ENCODE measurements at regions not wholly inside any gene's neighbourhood (a gene's known extent, or its start where the extent isn't known, plus 50 kb on each side); places are given as distances from the start of the nearest gene placed in this dataset.

GRCh38 chr9:1757186-1757585 lies 258.0 kb upstream of the SMARCA2 start:
- no peak for DNase-seq (ENCODE audit: low spot score)
- in situ Hi-C loops (cut with HindIII; ENCODE audit: low sequenced_read_pairs), result no loop called here

- in situ Hi-C loops (cut with HindIII; ENCODE audit: low sequenced_read_pairs), result no loop called here
- DNase-seq (ENCODE audit: low spot score), result no peak
These were observed 256.1 kb upstream of the SMARCA2 start for GRCh38 chr9:1759009-1759408.

GRCh38 chr9:1759771-1760300 lies 255.3 kb upstream of the SMARCA2 start:
- in situ Hi-C loops (cut with HindIII; ENCODE audit: low sequenced_read_pairs), result no loop called here
- DNase-seq (ENCODE audit: low spot score), result no peak

- no peak for DNase-seq (ENCODE audit: low spot score)
- in situ Hi-C loops (cut with HindIII; ENCODE audit: low sequenced_read_pairs), result no loop called here
These were observed 253.3 kb upstream of the SMARCA2 start for GRCh38 chr9:1761807-1762206.

GRCh38 chr9:1766042-1766441 lies 249.1 kb upstream of the SMARCA2 start:
- in situ Hi-C loops (cut with HindIII; ENCODE audit: low sequenced_read_pairs), result no loop called here

DNA sequence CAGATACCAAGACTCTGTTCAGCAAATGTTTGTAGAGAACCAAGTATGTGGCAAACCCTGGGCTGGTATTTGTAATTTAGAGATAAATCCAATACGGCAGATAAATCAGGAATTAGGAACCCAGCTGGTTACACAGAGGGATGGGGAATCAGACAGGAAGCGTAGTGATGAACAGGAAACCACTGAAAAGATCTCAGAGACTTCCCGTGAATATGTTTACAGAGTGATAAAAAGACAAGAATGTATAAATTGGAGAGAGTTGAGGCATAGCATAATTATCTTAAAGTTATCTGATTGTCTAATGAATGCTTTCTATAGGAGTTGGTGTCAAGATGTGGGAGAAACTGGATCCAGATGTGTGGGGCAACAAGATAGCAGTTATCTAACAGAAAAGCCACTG lies 246.6 kb upstream of the SMARCA2 start:
- in situ Hi-C loops (cut with HindIII; ENCODE audit: low sequenced_read_pairs), result no loop called here
- DNase-seq (ENCODE audit: low spot score), result no peak

More at GRCh38 chr9:1766042-1766441, 249.1 kb upstream of the SMARCA2 start:
- no peak for DNase-seq (ENCODE audit: low spot score)

DNA sequence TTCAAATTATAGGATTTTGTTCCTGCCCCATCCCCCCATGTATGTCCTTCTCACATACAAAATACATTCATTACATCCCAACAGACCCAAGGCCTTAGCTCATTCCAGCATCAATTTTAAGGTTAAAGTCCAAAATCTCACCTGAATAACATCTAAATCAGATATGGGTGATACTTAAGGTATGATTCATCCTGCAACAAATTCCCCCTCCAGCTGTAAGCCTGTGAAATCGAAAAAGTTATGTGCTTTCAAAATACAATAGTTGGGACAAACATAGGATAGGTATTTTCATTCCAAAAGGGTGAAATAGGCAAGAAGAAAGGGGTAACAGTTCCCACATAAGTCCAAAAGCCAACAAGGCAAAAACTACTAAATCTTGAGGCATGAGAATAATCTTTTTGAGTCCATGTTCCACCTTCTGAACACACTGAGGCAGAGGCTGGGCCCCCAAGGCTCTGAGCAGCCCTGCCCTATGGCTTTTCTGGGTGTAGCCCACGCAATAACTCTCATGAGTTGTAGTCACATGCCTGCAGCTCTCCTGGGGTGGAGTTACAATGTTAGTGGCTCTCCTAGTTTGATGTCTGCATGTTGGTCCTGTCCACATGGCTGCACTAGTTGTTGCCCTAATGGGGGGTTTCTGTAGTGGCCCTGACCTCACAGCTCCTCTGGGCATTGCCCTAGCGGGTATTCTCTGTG lies 243.9 kb upstream of the SMARCA2 start:
- DNase-seq (ENCODE audit: low spot score), result no peak
- in situ Hi-C loops (cut with HindIII; ENCODE audit: low sequenced_read_pairs), result no loop called here

DNA sequence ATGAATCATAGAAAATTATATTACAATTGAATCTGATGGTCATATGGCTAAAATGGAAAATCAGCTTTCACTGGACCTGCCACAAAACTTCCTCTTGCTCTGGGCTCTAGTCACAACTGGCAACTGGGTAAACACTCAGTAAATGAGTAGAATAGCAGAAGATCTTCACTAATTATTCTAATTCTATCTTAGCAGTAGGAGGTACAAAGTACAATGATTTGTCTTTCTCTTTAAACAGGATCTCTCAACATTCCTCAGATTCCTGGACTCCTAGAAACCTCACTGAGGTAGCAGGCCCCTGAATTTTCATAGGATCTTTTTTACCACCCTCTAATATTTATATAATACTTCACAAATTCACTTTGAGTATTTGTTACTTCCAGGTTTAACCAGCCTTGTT lies 239.9 kb upstream of the SMARCA2 start:
- no peak for DNase-seq (ENCODE audit: low spot score)
- in situ Hi-C loops (cut with HindIII; ENCODE audit: low sequenced_read_pairs), result no loop called here

DNA sequence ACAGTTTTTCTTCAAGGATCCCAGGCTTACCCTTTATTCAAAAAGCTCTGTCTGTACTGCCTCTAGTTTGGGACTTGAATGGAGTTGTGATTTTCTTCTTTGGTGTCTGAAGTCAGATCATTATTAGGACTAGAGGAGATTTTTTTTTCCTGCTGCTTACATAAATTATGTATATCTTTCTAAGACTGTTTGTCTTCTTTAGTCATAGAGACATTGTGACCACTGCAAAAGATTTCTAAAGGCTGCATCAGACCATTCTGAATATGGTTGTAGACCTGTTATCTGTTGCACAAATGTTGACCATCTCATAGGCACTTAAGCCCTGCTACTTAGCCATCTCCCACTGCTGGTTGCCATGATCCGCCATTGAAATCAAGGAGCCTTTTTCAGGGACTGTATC lies 238.5 kb upstream of the SMARCA2 start:
- no peak for DNase-seq (ENCODE audit: low spot score)
- in situ Hi-C loops (cut with HindIII; ENCODE audit: low sequenced_read_pairs), result no loop called here

- in situ Hi-C loops (cut with HindIII; ENCODE audit: low sequenced_read_pairs), result no loop called here
- no peak for DNase-seq (ENCODE audit: low spot score)
These were observed 224.0 kb upstream of the SMARCA2 start for GRCh38 chr9:1791191-1791590.

DNA sequence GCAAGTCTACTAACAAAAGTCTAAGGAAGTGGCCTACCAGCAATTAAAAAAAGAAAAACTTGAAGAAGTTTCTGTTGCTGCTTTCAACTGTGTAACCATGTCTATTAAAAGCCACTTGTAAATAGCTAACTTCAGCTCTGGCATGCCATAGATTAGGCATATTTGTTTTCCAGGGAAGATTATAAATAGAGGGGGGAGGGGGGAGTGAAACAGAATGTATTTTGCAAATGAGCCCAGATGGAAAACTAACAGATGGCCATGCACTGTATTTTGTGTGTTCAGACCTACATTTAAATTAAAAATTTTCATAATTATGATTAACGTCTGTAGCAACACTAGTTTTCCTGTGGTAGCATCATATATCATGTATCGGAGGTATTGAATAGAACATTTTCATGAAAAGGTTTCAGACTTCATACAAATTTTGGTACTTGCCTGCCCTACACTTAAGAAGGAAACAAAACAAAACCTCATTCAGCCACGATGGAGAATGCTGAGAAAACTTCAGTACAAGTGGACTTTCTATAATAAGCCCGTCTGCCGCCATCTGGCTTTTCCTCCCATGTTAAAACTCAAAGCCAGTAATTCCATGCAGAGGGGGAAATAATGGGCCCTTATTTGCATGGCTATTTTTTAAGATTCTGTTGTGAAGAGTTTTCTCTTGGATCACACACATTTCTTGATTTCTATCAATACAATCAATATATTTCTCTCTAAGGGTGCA lies 220.4 kb upstream of the SMARCA2 start:
- in situ Hi-C loops (cut with HindIII; ENCODE audit: low sequenced_read_pairs), result no loop called here
- DNase-seq (ENCODE audit: low spot score), result no peak

DNA sequence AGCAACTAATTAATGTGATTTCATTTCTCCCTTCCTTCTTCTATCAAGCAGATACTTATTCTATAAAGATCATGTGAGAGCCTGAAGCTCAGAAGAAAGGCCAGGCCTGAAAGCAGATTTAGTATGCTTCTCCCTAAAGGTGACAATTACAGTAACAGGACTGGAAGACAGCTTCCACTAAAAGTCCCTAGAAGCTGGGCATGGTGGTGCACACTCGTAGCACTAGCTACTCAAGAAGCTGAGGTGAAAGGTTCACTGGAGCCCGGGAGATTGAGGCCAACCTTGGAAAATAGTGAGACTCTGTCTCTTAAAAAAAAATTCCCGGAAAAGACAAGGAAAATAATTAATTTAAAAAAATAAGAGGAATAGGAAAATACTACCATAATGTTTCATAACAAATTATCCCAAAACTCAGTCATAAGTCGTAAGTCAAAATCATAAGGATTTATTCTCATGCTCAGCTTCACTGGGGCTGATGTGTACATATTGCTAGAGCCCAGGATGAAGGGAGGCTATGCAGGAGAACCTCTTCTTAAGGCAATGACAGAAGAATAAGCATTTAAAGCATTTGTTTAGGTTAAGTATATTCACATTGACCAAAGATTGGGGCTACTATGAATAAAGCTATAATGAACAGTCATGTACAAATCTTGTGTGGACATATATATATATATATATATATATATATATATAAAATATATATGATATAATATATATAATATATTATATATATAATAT lies 210.8 kb upstream of the SMARCA2 start:
- no peak for DNase-seq (ENCODE audit: low spot score)
- in situ Hi-C loops (cut with HindIII; ENCODE audit: low sequenced_read_pairs), result no loop called here

DNA sequence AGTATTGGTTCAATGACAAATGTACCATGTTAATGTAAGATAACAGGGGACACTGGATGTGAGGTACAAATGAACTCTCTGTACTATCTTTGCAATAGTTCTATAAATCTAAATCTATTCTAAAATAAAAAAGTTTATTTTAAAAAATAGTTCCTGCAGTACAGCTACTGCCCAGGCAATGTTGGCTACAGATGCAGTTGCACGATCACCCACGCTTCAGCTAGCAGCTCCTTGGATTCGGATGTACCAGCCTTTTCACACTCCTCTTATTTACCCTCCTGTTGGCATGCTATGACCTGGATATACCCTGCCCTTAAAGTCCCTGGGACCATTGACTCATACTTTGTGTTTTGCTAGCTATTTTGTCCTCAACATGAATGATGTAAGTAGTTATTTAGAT lies 185.4 kb upstream of the SMARCA2 start:
- in situ Hi-C loops (cut with HindIII; ENCODE audit: low sequenced_read_pairs), result no loop called here
- DNase-seq (ENCODE audit: low spot score), result no peak

DNA sequence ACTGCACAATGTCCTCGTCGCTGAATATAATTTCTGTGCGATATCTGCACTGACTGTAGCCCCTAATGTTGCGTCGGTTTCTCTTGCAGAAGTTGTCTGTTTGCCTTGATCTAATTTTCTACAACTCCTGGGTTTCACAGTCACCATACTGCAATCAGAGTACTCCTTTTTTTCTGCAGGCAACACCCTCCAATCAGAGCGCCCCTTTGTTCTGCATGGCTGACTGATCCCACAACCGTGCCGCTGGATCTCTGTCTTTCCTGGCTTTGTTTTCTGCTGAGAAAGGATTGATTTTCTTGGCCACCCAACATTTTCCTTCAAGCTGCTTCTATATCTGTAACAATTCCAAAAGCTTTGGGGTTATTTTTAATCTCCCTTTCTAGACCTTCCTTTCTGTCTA lies 182.2 kb upstream of the SMARCA2 start:
- in situ Hi-C loops (cut with HindIII; ENCODE audit: low sequenced_read_pairs), result no loop called here
- no peak for DNase-seq (ENCODE audit: low spot score)

GRCh38 chr9:1837453-1838084 lies 177.6 kb upstream of the SMARCA2 start:
- in situ Hi-C loops (cut with HindIII; ENCODE audit: low sequenced_read_pairs), result no loop called here
- peak; percentile 6 for DNase-seq (ENCODE audit: low spot score)

- in situ Hi-C loops (cut with HindIII; ENCODE audit: low sequenced_read_pairs), result no loop called here
- no peak for DNase-seq (ENCODE audit: low spot score)
These were observed 175.2 kb upstream of the SMARCA2 start for GRCh38 chr9:1839909-1840308.

DNA sequence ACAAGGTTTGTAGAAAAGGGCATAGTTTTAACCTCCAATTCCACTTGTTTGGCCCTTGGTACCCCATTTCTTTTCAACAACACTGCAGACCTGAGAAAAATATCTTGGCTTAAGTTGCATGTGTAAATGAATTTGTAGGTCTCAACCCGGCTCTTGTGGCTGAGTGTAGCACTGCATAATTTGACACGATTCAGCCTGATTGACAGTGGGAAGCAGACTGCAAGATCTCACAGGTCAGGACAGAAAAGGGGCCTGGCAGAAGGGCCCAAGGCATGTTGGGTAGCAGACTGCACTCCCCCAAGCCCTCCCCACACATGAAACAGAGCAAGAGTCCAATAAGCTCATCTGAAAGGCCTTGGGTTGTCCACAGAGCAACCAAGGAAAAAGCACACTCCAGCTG lies 169.7 kb upstream of the SMARCA2 start:
- no peak for DNase-seq (ENCODE audit: low spot score)
- in situ Hi-C loops (cut with HindIII; ENCODE audit: low sequenced_read_pairs), result no loop called here

GRCh38 chr9:1855726-1856125 lies 159.4 kb upstream of the SMARCA2 start:
- in situ Hi-C loops (cut with HindIII; ENCODE audit: low sequenced_read_pairs), result no loop called here
- DNase-seq (ENCODE audit: low spot score), result no peak

DNA sequence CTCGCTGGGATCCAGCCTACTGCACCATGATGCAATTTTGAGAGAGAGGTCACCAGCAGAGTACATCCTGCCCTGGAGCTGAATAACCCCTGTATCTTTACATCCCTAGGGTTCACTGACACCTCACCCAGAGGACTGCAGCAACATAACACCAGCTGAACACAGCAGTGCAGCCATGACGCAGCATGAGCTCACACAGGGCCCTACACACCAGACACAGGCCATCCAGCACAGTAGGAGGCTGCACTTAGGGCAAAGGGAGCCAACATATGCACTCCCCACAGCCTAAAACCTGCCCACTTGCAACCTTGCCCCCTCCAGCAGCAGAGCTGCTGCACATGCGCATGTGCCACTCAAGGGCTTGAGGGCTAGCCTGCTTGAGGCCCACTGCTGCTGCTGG lies 157.3 kb upstream of the SMARCA2 start:
- in situ Hi-C loops (cut with HindIII; ENCODE audit: low sequenced_read_pairs), result no loop called here
- no peak for DNase-seq (ENCODE audit: low spot score)

DNA sequence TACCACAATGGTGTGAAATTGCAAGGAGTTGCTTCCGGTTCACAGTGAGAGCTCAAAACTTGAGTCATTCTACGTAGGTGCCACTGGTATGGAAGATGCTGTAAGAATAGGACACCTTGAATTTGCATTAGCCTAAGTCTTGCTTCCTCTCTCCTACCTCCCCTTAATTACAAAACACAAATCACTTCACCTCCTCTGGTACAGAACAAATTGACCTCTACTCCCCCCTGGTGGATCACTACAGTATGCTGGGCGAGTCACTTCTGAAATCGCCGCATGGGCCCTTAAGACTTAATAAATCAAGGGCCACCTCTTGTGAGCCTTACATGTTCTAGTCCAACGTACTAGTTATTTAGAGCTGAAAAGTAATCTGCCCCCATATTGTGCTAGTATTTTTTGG lies 145.3 kb upstream of the SMARCA2 start:
- peak; percentile 5 for DNase-seq (ENCODE audit: low spot score)
- in situ Hi-C loops (cut with HindIII; ENCODE audit: low sequenced_read_pairs), result no loop called here

All from G401 (cell line).